WTC11 (cell line): ENCODE measurements at regions not wholly inside any gene's neighbourhood (a gene's known extent, or its start where the extent isn't known, plus 50 kb on each side); places are given as distances from the start of the nearest gene placed in this dataset.

Experiments used
- ATAC-seq: fragments of 200-7000 bp; cut with Tn5 transposase; 2 replicates; pipeline ENCODE4 v1.10.0; 2021; ENCODE audit warnings: mild to moderate bottlenecking, moderate library complexity
- CTCF ChIA-PET: fragments of 300-600 bp; sonication (Branson Sonifier 250); formaldehyde crosslinking; loops from one replicate; lab custom pipeline; 2021; ENCODE audit warnings: antibody characterized with exemption; lab: Charles Lee
- POLR2A ChIA-PET: fragments of 350-600 bp; sonication (Branson Sonifier 250); formaldehyde crosslinking; loops from one replicate; lab custom pipeline; 2021; ENCODE audit warnings: antibody characterized with exemption; lab: Charles Lee
- DNase-seq: peaks from one replicate; pipeline ENCODE4 v3.0.0; 2021; ENCODE audit warnings: low spot score
- H3K27ac Mint-ChIP-seq: 2 replicates; pipeline ENCODE4 v1.8.0; 2021; ENCODE audit warnings: mixed read lengths
- H3K27me3 Mint-ChIP-seq: 2 replicates; pipeline ENCODE4 v1.8.0; 2021; ENCODE audit warnings: low read depth, mild to moderate bottlenecking, moderate library complexity, mixed read lengths
- H3K36me3 Mint-ChIP-seq: 2 replicates; pipeline ENCODE4 v1.8.0; 2021; ENCODE audit warnings: mixed read lengths
- H3K4me1 Mint-ChIP-seq: 2 replicates; pipeline ENCODE4 v1.8.0; 2022; ENCODE audit warnings: mixed read lengths
- H3K4me3 Mint-ChIP-seq: 2 replicates; pipeline ENCODE4 v1.8.0; 2021; ENCODE audit warnings: mild to moderate bottlenecking, moderate library complexity, mixed read lengths
- H3K9me3 Mint-ChIP-seq: 2 replicates; pipeline ENCODE4 v1.8.0; 2021; ENCODE audit warnings: mixed read lengths
- CREM ChIP-seq: sonication (generic); formaldehyde crosslinking; IDR thresholded peaks from 2 replicates; pipeline ENCODE4 v1.8.1; 2022; ENCODE audit warnings: mild to moderate bottlenecking, missing genetic modification reagents, moderate library complexity
- CTCF ChIP-seq: fragments of 200-600 bp; IDR thresholded peaks from 2 replicates; pipeline ENCODE4 v1.8.0; 2022; ENCODE audit warnings: antibody characterized with exemption
- E2F1 ChIP-seq: sonication (generic); formaldehyde crosslinking; IDR thresholded peaks from 2 replicates; pipeline ENCODE4 v1.8.0; 2022; ENCODE audit warnings: mild to moderate bottlenecking, missing genetic modification reagents
- ESRRA ChIP-seq: sonication (generic); formaldehyde crosslinking; IDR thresholded peaks from 2 replicates; pipeline ENCODE4 v1.8.1; 2022; ENCODE audit warnings: mild to moderate bottlenecking, missing genetic modification reagents, borderline replicate concordance
- FOXK1 ChIP-seq: sonication (generic); formaldehyde crosslinking; IDR thresholded peaks from 2 replicates; pipeline ENCODE4 v1.8.0; 2022; ENCODE audit warnings: mild to moderate bottlenecking, moderate library complexity, missing genetic modification reagents
- IRF1 ChIP-seq: sonication (generic); formaldehyde crosslinking; IDR thresholded peaks from 2 replicates; pipeline ENCODE4 v1.8.0; 2023; ENCODE audit warnings: missing genetic modification reagents
- OVOL2 ChIP-seq: fragments of 250-450 bp; sonication (Bioruptor Pico); IDR thresholded peaks from 2 replicates; pipeline ENCODE4 v1.9.0; 2021; ENCODE audit warnings: mild to moderate bottlenecking, borderline replicate concordance
- PREB ChIP-seq: sonication (generic); formaldehyde crosslinking; IDR thresholded peaks from 2 replicates; pipeline ENCODE4 v1.8.1; 2022; ENCODE audit warnings: mild to moderate bottlenecking, missing genetic modification reagents, moderate library complexity, borderline replicate concordance
- PRRX2 ChIP-seq: fragments of 250-450 bp; sonication (Bioruptor Pico); IDR thresholded peaks from 2 replicates; pipeline ENCODE4 v1.8.0; 2021; ENCODE audit warnings: mild to moderate bottlenecking
- SMAD3 ChIP-seq: sonication (generic); formaldehyde crosslinking; IDR thresholded peaks from 2 replicates; pipeline ENCODE4 v1.8.0; 2022; ENCODE audit warnings: missing genetic modification reagents, mild to moderate bottlenecking, borderline replicate concordance
- SMAD4 ChIP-seq: sonication (generic); formaldehyde crosslinking; IDR thresholded peaks from 2 replicates; pipeline ENCODE4 v1.8.0; 2022; ENCODE audit warnings: mild to moderate bottlenecking, missing genetic modification reagents
- SOX15 ChIP-seq: fragments of 250-450 bp; sonication (Bioruptor Pico); IDR thresholded peaks from 2 replicates; pipeline ENCODE4 v1.9.0; 2021; ENCODE audit warnings: mild to moderate bottlenecking
- SP1 ChIP-seq: sonication (generic); formaldehyde crosslinking; conservative IDR thresholded peaks from 2 replicates; pipeline ENCODE4 v1.8.1; 2022; ENCODE audit warnings: missing genetic modification reagents
- TEAD4 ChIP-seq: sonication (generic); formaldehyde crosslinking; IDR thresholded peaks from 2 replicates; pipeline ENCODE4 v1.8.0; 2022; ENCODE audit warnings: mild to moderate bottlenecking, missing genetic modification reagents
- TP53 ChIP-seq: sonication (generic); formaldehyde crosslinking; IDR thresholded peaks from 2 replicates; pipeline ENCODE4 v1.8.1; 2023; ENCODE audit warnings: mild to moderate bottlenecking, missing genetic modification reagents
- ZNF121 ChIP-seq: sonication (generic); formaldehyde crosslinking; IDR thresholded peaks from 2 replicates; pipeline ENCODE4 v1.8.0; 2023; ENCODE audit warnings: missing genetic modification reagents
- ZNF281 ChIP-seq: sonication (generic); formaldehyde crosslinking; IDR thresholded peaks from 2 replicates; pipeline ENCODE4 v1.8.0; 2023; ENCODE audit warnings: mild to moderate bottlenecking, missing genetic modification reagents
- ZNF423 ChIP-seq: fragments of 250-450 bp; sonication (Bioruptor Pico); IDR thresholded peaks from 2 replicates; pipeline ENCODE4 v2.1.2; 2022; ENCODE audit warnings: mild to moderate bottlenecking, moderate library complexity
- ZNF671 ChIP-seq: fragments of 250-450 bp; sonication (Bioruptor Pico); IDR thresholded peaks from 2 replicates; pipeline ENCODE4 v1.8.0; 2021; ENCODE audit warnings: mild to moderate bottlenecking
- TF ChIP-seq, protein P1 (sequence below): fragments of 250-450 bp; sonication (Bioruptor Pico); IDR thresholded peaks from 2 replicates; pipeline ENCODE4 v2.1.2; 2022; ENCODE audit warnings: mild to moderate bottlenecking, moderate library complexity
- TF ChIP-seq, protein P2 (sequence below): sonication (generic); formaldehyde crosslinking; IDR thresholded peaks from 2 replicates; pipeline ENCODE4 v1.8.1; 2022; ENCODE audit warnings: missing genetic modification reagents, borderline replicate concordance
- TF ChIP-seq, protein P3 (sequence below): fragments of 250-450 bp; sonication (Bioruptor Pico); IDR thresholded peaks from 2 replicates; pipeline ENCODE4 v1.9.0; 2021; ENCODE audit warnings: mild to moderate bottlenecking

GRCh38 chrX:39850209-39850608 lies 247.5 kb downstream of the BCOR start (continued):
- TF ChIP-seq, protein P1, sequence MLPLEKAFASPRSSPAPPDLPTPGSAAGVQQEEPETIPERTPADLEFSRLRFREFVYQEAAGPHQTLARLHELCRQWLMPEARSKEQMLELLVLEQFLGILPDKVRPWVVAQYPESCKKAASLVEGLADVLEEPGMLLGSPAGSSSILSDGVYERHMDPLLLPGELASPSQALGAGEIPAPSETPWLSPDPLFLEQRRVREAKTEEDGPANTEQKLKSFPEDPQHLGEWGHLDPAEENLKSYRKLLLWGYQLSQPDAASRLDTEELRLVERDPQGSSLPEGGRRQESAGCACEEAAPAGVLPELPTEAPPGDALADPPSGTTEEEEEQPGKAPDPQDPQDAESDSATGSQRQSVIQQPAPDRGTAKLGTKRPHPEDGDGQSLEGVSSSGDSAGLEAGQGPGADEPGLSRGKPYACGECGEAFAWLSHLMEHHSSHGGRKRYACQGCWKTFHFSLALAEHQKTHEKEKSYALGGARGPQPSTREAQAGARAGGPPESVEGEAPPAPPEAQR = no peak
- TF ChIP-seq FOXK1 (no peak), IRF1 (no peak), PRRX2 (CRISPR knock-in tag) (no peak), SMAD3 (no peak), ZNF671 (CRISPR knock-in tag) (no peak), E2F1 (CRISPR knock-in tag) (no peak), OVOL2 (no peak)

- TF ChIP-seq SP1 (CRISPR knock-in tag) (0 out of 2 replicates have a peak, but pooled peaks have one; percentile 21), TP53 (CRISPR knock-in tag) (no peak), ZNF281 (CRISPR knock-in tag) (peak; percentile 69; the same call in 1 of the 2 replicates)
- no peak overlapping the region for H3K27ac Mint-ChIP-seq
- peaks cover 61% of the 10 kb centered on the region for H3K4me1 Mint-ChIP-seq
- DNase-seq = peak; percentile 11
- H3K36me3 Mint-ChIP-seq = no peaks in the 10 kb centered on the region
- peaks cover 4% of the 10 kb centered on the region for H3K9me3 Mint-ChIP-seq
- no peak overlapping the region for H3K4me3 Mint-ChIP-seq
- ChIA-PET POLR2A (interaction anchor here (0.6 to 1.9 kb wide), 3 partner anchors 11 to 68 kb away, joined by 3 to 9 read pairs (median 3); no protein-coding TSS in a partner anchor), CTCF (interaction anchor here (0.9 to 1.2 kb wide), 3 partner anchors 11 to 156 kb away, joined by 3 to 4 read pairs (median 4); no protein-coding TSS in a partner anchor)
- peaks cover 3% of the 10 kb centered on the region for H3K27me3 Mint-ChIP-seq
- ATAC-seq = peak; percentile 38
Measured at GRCh38 chrX:39850630-39851152, 247.1 kb downstream of the BCOR start.

DNA sequence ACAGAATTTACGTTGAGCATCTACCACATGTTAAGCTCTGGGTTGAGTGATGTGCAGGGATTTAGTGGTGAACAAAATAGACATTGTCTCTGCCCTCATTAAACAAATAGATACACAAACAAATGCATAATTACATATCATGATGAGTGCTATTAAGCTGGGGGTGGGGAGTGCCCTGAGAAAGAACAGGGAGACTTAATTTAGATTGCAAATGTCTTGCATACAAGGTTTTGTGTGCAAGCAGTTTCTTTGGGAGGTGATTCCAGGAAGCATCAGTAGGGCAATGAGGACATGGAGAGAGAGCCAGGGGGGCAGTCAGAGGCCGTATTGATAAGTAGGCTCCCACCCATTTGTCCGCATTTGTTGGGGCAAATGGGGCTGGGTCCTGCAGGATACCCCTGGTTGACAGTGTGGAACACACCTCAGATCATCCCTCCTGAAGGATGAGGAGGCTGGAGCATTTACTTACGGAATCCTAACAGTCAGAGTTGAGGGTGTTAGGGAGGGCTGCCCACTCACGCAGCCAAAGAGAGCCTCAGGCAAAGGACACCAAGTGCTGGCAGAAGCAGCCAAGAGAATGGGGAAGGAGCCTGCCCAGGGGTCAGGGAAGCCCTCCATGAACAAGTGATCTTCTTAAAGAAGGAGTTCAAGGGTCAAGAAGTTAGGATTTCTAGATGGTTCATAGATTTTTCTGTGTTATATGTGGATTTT lies 245.9 kb downstream of the BCOR start:
- CTCF ChIA-PET = interaction anchor here (0.9 kb wide), 1 partner anchor 28 kb away, joined by 3 read pairs; no protein-coding TSS in a partner anchor
- H3K36me3 Mint-ChIP-seq = no peaks in the 10 kb centered on the region
- no peak overlapping the region for H3K4me3 Mint-ChIP-seq
- ATAC-seq (no peak), DNase-seq (no peak)
- POLR2A ChIA-PET = interaction anchor here (1.0 to 1.9 kb wide), 2 partner anchors 35 to 70 kb away, joined by 3 to 9 read pairs; no protein-coding TSS in a partner anchor
- H3K4me1 Mint-ChIP-seq = peaks cover 73% of the 10 kb centered on the region
- peak overlapping the region; percentile 44; the same call in 1 of the 2 replicates for H3K27ac Mint-ChIP-seq
- H3K9me3 Mint-ChIP-seq = no peaks in the 10 kb centered on the region
- H3K27me3 Mint-ChIP-seq = peaks cover 3% of the 10 kb centered on the region
- TF ChIP-seq TEAD4 (CRISPR knock-in tag) (no peak), PREB (CRISPR knock-in tag) (no peak), CTCF (no peak), SOX15 (CRISPR knock-in tag) (no peak), ZNF423 (CRISPR knock-in tag) (no peak), FOXK1 (no peak), ZNF121 (no peak), CREM (CRISPR knock-in tag) (no peak), ESRRA (CRISPR knock-in tag) (no peak), SMAD4 (no peak)
- TF ChIP-seq, protein P2, sequence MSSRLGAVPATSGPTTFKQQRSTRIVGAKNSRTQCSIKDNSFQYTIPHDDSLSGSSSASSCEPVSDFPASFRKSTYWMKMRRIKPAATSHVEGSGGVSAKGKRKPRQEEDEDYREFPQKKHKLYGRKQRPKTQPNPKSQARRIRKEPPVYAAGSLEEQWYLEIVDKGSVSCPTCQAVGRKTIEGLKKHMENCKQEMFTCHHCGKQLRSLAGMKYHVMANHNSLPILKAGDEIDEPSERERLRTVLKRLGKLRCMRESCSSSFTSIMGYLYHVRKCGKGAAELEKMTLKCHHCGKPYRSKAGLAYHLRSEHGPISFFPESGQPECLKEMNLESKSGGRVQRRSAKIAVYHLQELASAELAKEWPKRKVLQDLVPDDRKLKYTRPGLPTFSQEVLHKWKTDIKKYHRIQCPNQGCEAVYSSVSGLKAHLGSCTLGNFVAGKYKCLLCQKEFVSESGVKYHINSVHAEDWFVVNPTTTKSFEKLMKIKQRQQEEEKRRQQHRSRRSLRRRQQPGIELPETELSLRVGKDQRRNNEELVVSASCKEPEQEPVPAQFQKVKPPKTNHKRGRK (CRISPR knock-in tag) = no peak
- TF ChIP-seq, protein P3, sequence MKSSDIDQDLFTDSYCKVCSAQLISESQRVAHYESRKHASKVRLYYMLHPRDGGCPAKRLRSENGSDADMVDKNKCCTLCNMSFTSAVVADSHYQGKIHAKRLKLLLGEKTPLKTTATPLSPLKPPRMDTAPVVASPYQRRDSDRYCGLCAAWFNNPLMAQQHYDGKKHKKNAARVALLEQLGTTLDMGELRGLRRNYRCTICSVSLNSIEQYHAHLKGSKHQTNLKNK (CRISPR knock-in tag) = no peak
